Panc1 (cell line): ENCODE measurements at regions not wholly inside any gene's neighbourhood (a gene's known extent, or its start where the extent isn't known, plus 50 kb on each side); places are given as distances from the start of the nearest gene placed in this dataset.

Experiments used
- ATAC-seq: fragments of 200-7000 bp; cut with Tn5 transposase; 2 replicates; pipeline ENCODE4 v1.9.1; 2020; ENCODE audit warnings: mild to moderate bottlenecking, moderate library complexity
- BruUV-seq: library from RNA; stranded (reverse); fragments of 400-500 nt; replicated peaks from 2 replicates; lab custom pipeline; 2021; lab: Mats Ljungman, UMichigan
- CTCF ChIA-PET: fragments of 300-600 bp; sonication (Branson Sonifier 250); formaldehyde crosslinking; loops from one replicate; lab custom pipeline; 2022; ENCODE audit warnings: antibody characterized with exemption; lab: Charles Lee
- POLR2A ChIA-PET: fragments of 300-600 bp; sonication (Branson Sonifier 250); formaldehyde crosslinking; loops from one replicate; lab custom pipeline; 2022; ENCODE audit warnings: antibody characterized with exemption; lab: Charles Lee
- DNase-seq: peaks from one replicate; pipeline ENCODE4 v3.0.0-alpha.2; 2010; ENCODE audit warnings: low read depth, low spot score
- H3K27ac ChIP-seq: 2 replicates; pipeline ENCODE4 v1.5.1; 2011; ENCODE audit warnings: mild to moderate bottlenecking, low read length, inconsistent platforms
- H3K27me3 ChIP-seq: fragments of 200-500 bp; sonication (Bioruptor generic); 2 replicates; pipeline ENCODE4 v1.6.0; 2014; ENCODE audit warnings: low read length, inconsistent platforms; ENCODE audit not compliant: control insufficient read depth, insufficient read depth
- H3K36me3 ChIP-seq: fragments of 200-500 bp; sonication (Bioruptor generic); 2 replicates; pipeline ENCODE4 v1.5.1; 2014; ENCODE audit warnings: inconsistent platforms, mild to moderate bottlenecking, low read length, moderate library complexity; ENCODE audit not compliant: control insufficient read depth, insufficient read depth
- H3K4me1 ChIP-seq: 2 replicates; pipeline ENCODE4 v1.5.1; 2011; ENCODE audit warnings: inconsistent platforms, mild to moderate bottlenecking, low read length, moderate library complexity; ENCODE audit not compliant: control insufficient read depth, insufficient read depth
- H3K4me3 ChIP-seq, 2 experiments: 2 replicates each; pipeline ENCODE4 v1.5.1; 2011 to 2012; ENCODE audit warnings: low read depth in 2 of 2, low read length in 2 of 2, mild to moderate bottlenecking in 2 of 2, inconsistent platforms in 1 of 2, moderate library complexity in 1 of 2
- H3K9me3 ChIP-seq: fragments of 200-500 bp; sonication (Bioruptor generic); 2 replicates; pipeline ENCODE4 v1.5.1; 2014; ENCODE audit warnings: low read depth, mild to moderate bottlenecking, inconsistent platforms, low read length, moderate library complexity; ENCODE audit not compliant: control insufficient read depth, insufficient read depth
- CTCF ChIP-seq: fragments of 450-650 bp; IDR thresholded peaks from 2 replicates; pipeline ENCODE4 v1.5.1; 2017; ENCODE audit warnings: mild to moderate bottlenecking
- POLR2AphosphoS5 ChIP-seq: IDR thresholded peaks from 2 replicates; pipeline ENCODE4 v1.6.1; 2012; ENCODE audit warnings: mild to moderate bottlenecking, low read depth, low read length, moderate library complexity
- REST ChIP-seq, 2 experiments: IDR thresholded peaks; 2 replicates each; pipeline ENCODE4 v1.6.1; 2011 to 2012; ENCODE audit warnings: low read depth in 2 of 2, control low read depth in 1 of 2, low read length in 1 of 2, mild to moderate bottlenecking in 1 of 2, moderate library complexity in 1 of 2; ENCODE audit not compliant: insufficient read depth in 1 of 2
- SIN3A ChIP-seq: IDR thresholded peaks from 2 replicates; pipeline ENCODE4 v1.6.1; 2012; ENCODE audit warnings: low read depth, mild to moderate bottlenecking, low read length, moderate library complexity, borderline replicate concordance; ENCODE audit not compliant: insufficient read depth
- TCF7L2 ChIP-seq: IDR thresholded peaks from 2 replicates; pipeline ENCODE4 v1.6.1; 2011; ENCODE audit warnings: mild to moderate bottlenecking, low read depth, low read length, inconsistent platforms
- in situ Hi-C: cut with HindIII; loops from 2 replicates; pipeline ENCODE4 v1.10.0; 2016; ENCODE audit warnings: low sequenced_read_pairs, low pct_unique_long_range_greater_than_20kb
- intact Hi-C: fragments of 100-400 bp; cut with micrococcal nuclease; formaldehyde crosslinking; loops from one replicate; pipeline ENCODE4 v1.10.0; 2022; ENCODE audit not compliant: unreplicated experiment

GRCh38 chr1:96498744-96499340 is 222.7 kb upstream of the PTBP2 start:
- in situ Hi-C loops (no loop called here), intact Hi-C loops (no loop called here)
- BruUV-seq, result no TSS peak
- TF ChIP-seq TCF7L2 (no peak), CTCF (no peak), REST (IDR thresholded peaks at IDR 0.05; ENCODE audit: insufficient read depth in 1 of 2, low read depth in 2 of 2, low read length in 1 of 2) (no peak), SIN3A (no peak)
- H3K9me3 ChIP-seq, result no peaks in the 10 kb centered on the region
- H3K27me3 ChIP-seq, result no peaks in the 10 kb centered on the region
- H3K4me1 ChIP-seq, result no peaks in the 10 kb centered on the region
- DNase-seq, result no peak
- H3K27ac ChIP-seq, result no peak overlapping the region
- H3K36me3 ChIP-seq, result no peaks in the 10 kb centered on the region
- no peak for ATAC-seq
- H3K4me3 ChIP-seq, result no peak overlapping the region
- POLR2A ChIA-PET, result no interaction called here
- CTCF ChIA-PET, result no interaction called here

GRCh38 chr1:96508233-96508632 is 213.4 kb upstream of the PTBP2 start:
- Histone ChIP-seq H3K4me1 (no peaks in the 10 kb centered on the region), H3K36me3 (no peaks in the 10 kb centered on the region), H3K9me3 (no peaks in the 10 kb centered on the region), H3K4me3 (no peak overlapping the region), H3K27me3 (no peaks in the 10 kb centered on the region), H3K27ac (no peak overlapping the region)
- TF ChIP-seq CTCF (no peak), TCF7L2 (no peak), POLR2AphosphoS5 (no peak), SIN3A (no peak), REST (IDR thresholded peaks at IDR 0.05; ENCODE audit: insufficient read depth in 1 of 2, low read depth in 2 of 2, low read length in 1 of 2) (no peak)
- POLR2A ChIA-PET, result no interaction called here
- intact Hi-C loops (no loop called here), in situ Hi-C loops (no loop called here)
- no peak for DNase-seq
- ATAC-seq, result no peak
- no TSS peak for BruUV-seq
- CTCF ChIA-PET, result no interaction called here
